ENCODE measurements at regions not wholly inside any gene's neighbourhood (a gene's known extent, or its start where the extent isn't known, plus 50 kb on each side); places are given as distances from the start of the nearest gene placed in this dataset.
"Not testable (repeated sequence)": the region's sequence is repeated elsewhere in the genome, so short reads cannot be mapped to it uniquely, and the experiment has no call there.

- DNase-seq (ENCODE audit: low read depth in 2 of 3, low spot score in 2 of 3) = no peak
These were observed 650.7 kb downstream of the FAM181B start for GRCh38 chr11:82082976-82083375.

GRCh38 chr11:82080160-82080559, 653.5 kb downstream of the FAM181B start:
- DNase-seq (ENCODE audit: low read depth in 2 of 3, low spot score in 2 of 3) = no peak

GRCh38 chr11:82076126-82076525, 657.5 kb downstream of the FAM181B start:
- no peak for DNase-seq (ENCODE audit: low read depth in 2 of 3, low spot score in 2 of 3)

GRCh38 chr11:82059505-82059904, 674.2 kb downstream of the FAM181B start:
- no peak for DNase-seq (ENCODE audit: low read depth in 2 of 3, low spot score in 2 of 3)

GRCh38 chr11:82056450-82056849, 677.2 kb downstream of the FAM181B start:
- no peak for DNase-seq (ENCODE audit: low read depth in 2 of 3, low spot score in 2 of 3)

GRCh38 chr11:82049199-82049598, 684.5 kb downstream of the FAM181B start:
- no peak for DNase-seq (ENCODE audit: low read depth in 2 of 3, low spot score in 2 of 3)

- DNase-seq (ENCODE audit: low read depth in 2 of 3, low spot score in 2 of 3) = no peak
These were observed 686.5 kb downstream of the FAM181B start for GRCh38 chr11:82047200-82047599.

GRCh38 chr11:82046778-82047177, 686.9 kb downstream of the FAM181B start:
- no peak for DNase-seq (ENCODE audit: low read depth in 2 of 3, low spot score in 2 of 3)

GRCh38 chr11:82045748-82046457, 687.8 kb downstream of the FAM181B start:
- DNase-seq (ENCODE audit: low read depth in 2 of 3, low spot score in 2 of 3) = no peak

GRCh38 chr11:82043316-82043715, 690.3 kb downstream of the FAM181B start:
- no peak for DNase-seq (ENCODE audit: low read depth in 2 of 3, low spot score in 2 of 3)

GRCh38 chr11:82041764-82042163, 691.9 kb downstream of the FAM181B start:
- no peak for DNase-seq (ENCODE audit: low read depth in 2 of 3, low spot score in 2 of 3)

- no peak for DNase-seq (ENCODE audit: low read depth in 2 of 3, low spot score in 2 of 3)
These were observed 695.5 kb downstream of the FAM181B start for GRCh38 chr11:82038154-82038553.

- DNase-seq (ENCODE audit: low read depth in 2 of 3, low spot score in 2 of 3) = no peak
These were observed 699.1 kb downstream of the FAM181B start for GRCh38 chr11:82034527-82034926.

- not testable (repeated sequence) for DNase-seq (ENCODE audit: low read depth in 2 of 3, low spot score in 2 of 3)
These were observed 706.3 kb downstream of the FAM181B start for GRCh38 chr11:82027335-82027734.

GRCh38 chr11:82024760-82025159, 708.9 kb downstream of the FAM181B start:
- no peak for DNase-seq (ENCODE audit: low read depth in 2 of 3, low spot score in 2 of 3)

- no peak for DNase-seq (ENCODE audit: low read depth in 2 of 3, low spot score in 2 of 3)
These were observed 721.4 kb downstream of the FAM181B start for GRCh38 chr11:82012276-82012675.

- no peak for DNase-seq (ENCODE audit: low read depth in 2 of 3, low spot score in 2 of 3)
These were observed 724.5 kb downstream of the FAM181B start for GRCh38 chr11:82009133-82009532.

- no peak for DNase-seq (ENCODE audit: low read depth in 2 of 3, low spot score in 2 of 3)
These were observed 726.1 kb downstream of the FAM181B start for GRCh38 chr11:82007521-82007920.

- no peak for DNase-seq (ENCODE audit: low read depth in 2 of 3, low spot score in 2 of 3)
These were observed 729.0 kb downstream of the FAM181B start for GRCh38 chr11:82004537-82005213.

GRCh38 chr11:82003671-82004515, 729.8 kb downstream of the FAM181B start:
- DNase-seq (ENCODE audit: low read depth in 2 of 3, low spot score in 2 of 3) = no peak

- no peak for DNase-seq (ENCODE audit: low read depth in 2 of 3, low spot score in 2 of 3)
These were observed 730.6 kb downstream of the FAM181B start for GRCh38 chr11:82003024-82003423.

Data from hematopoietic multipotent progenitor cell (in vitro differentiated cells).